K562 (cell line): ENCODE measurements at regions not wholly inside any gene's neighbourhood (a gene's known extent, or its start where the extent isn't known, plus 50 kb on each side); places are given as distances from the start of the nearest gene placed in this dataset.

Experiments used
- IFI16 ChIP-seq: fragments of 250-450 bp; sonication (Bioruptor Pico); IDR thresholded peaks from 2 replicates; pipeline ENCODE4 v2.1.2; 2022; ENCODE audit warnings: mild to moderate bottlenecking, inconsistent platforms
- IRF2 ChIP-seq: sonication (generic); formaldehyde crosslinking; IDR thresholded peaks from 2 replicates; pipeline ENCODE4 v1.8.1; 2022; ENCODE audit warnings: mild to moderate bottlenecking, missing genetic modification reagents
- LARP7 ChIP-seq: fragments of 450-650 bp; IDR thresholded peaks from 2 replicates; pipeline ENCODE4 v1.6.1; 2016
- MAFG ChIP-seq: fragments of 450-650 bp; conservative IDR thresholded peaks from 2 replicates; pipeline ENCODE4 v1.6.1; 2016; ENCODE audit warnings: missing genetic modification characterization, missing compliant biosample characterization
- RFX5 ChIP-seq: IDR thresholded peaks from 2 replicates; pipeline ENCODE4 v1.6.1; 2011; ENCODE audit warnings: low read depth, mild to moderate bottlenecking, improper control_type of control experiment, low read length
- RHOXF2B ChIP-seq: fragments of 250-450 bp; sonication (Bioruptor Pico); conservative IDR thresholded peaks from 2 replicates; pipeline ENCODE4 v1.5.1; 2021
- SAP30 ChIP-seq: fragments of 200-600 bp; sonication (generic); IDR thresholded peaks from 2 replicates; pipeline ENCODE4 v1.6.1; 2012; ENCODE audit warnings: borderline replicate concordance, low read depth, mild to moderate bottlenecking, moderate library complexity, low read length, control low read depth, inconsistent platforms; ENCODE audit not compliant: insufficient read depth, poor library complexity, severe bottlenecking
- ZSCAN29 ChIP-seq: fragments of 450-650 bp; IDR thresholded peaks from 2 replicates; pipeline ENCODE4 v1.6.1; 2017
- TF ChIP-seq, protein P1 (sequence below), 2 experiments: fragments of 150-350 bp in 1 of 2; IDR thresholded peaks; 2 replicates each; pipeline ENCODE4 v1.6.1; 2012 to 2016; ENCODE audit warnings: low read depth in 2 of 2, low read length in 2 of 2, mild to moderate bottlenecking in 1 of 2, moderate library complexity in 1 of 2
- TF ChIP-seq, protein P2 (sequence below): fragments of 250-450 bp; sonication (Bioruptor Pico); IDR thresholded peaks from 2 replicates; pipeline ENCODE4 v1.8.0; 2021; ENCODE audit warnings: moderate library complexity, mild to moderate bottlenecking, inconsistent platforms

DNA sequence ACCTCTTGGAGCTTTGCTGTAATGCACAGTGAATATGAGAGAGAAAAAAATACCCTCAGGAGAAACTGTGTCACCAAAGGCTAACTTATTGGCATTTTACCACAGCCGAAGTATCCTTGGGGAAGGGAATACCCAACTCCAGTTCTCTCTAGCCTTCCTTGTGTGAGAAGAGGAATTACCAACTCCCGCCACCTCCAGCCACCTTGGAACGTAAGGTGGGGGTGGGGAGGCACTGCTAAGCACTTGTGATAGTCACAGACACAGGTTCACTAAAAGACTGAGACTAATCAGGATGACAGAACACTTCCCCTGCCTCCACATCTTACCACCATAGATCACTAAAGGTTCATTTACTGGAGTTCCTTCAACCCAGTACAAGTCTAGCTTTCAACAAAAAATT lies 102.0 kb upstream of the ADAMTS19 start (continued):
- no peak for TF ChIP-seq IFI16 (CRISPR knock-in tag)
- TF ChIP-seq LARP7: no peak
- TF ChIP-seq ZSCAN29: no peak
- TF ChIP-seq SAP30: no peak
- TF ChIP-seq, protein P1, sequence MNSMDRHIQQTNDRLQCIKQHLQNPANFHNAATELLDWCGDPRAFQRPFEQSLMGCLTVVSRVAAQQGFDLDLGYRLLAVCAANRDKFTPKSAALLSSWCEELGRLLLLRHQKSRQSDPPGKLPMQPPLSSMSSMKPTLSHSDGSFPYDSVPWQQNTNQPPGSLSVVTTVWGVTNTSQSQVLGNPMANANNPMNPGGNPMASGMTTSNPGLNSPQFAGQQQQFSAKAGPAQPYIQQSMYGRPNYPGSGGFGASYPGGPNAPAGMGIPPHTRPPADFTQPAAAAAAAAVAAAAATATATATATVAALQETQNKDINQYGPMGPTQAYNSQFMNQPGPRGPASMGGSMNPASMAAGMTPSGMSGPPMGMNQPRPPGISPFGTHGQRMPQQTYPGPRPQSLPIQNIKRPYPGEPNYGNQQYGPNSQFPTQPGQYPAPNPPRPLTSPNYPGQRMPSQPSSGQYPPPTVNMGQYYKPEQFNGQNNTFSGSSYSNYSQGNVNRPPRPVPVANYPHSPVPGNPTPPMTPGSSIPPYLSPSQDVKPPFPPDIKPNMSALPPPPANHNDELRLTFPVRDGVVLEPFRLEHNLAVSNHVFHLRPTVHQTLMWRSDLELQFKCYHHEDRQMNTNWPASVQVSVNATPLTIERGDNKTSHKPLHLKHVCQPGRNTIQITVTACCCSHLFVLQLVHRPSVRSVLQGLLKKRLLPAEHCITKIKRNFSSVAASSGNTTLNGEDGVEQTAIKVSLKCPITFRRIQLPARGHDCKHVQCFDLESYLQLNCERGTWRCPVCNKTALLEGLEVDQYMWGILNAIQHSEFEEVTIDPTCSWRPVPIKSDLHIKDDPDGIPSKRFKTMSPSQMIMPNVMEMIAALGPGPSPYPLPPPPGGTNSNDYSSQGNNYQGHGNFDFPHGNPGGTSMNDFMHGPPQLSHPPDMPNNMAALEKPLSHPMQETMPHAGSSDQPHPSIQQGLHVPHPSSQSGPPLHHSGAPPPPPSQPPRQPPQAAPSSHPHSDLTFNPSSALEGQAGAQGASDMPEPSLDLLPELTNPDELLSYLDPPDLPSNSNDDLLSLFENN (IDR thresholded peaks at IDR 0.05; ENCODE audit: low read depth in 2 of 2, low read length in 2 of 2): no peak
- TF ChIP-seq RHOXF2B (CRISPR knock-in tag): no peak
- no peak for TF ChIP-seq MAFG (tag)
- no peak for TF ChIP-seq IRF2 (CRISPR knock-in tag)
- no peak for TF ChIP-seq RFX5
- TF ChIP-seq, protein P2, sequence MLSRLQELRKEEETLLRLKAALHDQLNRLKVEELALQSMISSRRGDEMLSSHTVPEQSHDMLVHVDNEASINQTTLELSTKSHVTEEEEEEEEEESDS (CRISPR knock-in tag): no peak
- TF ChIP-seq, all 486 proteins: peak for 0
